Activated CD4-positive, alpha-beta T cell treated with anti-CD3 and anti-CD28 coated beads, Interleukin-2, amount 50 U/mL, for 16 hours (primary cell): ENCODE measurements at regions not wholly inside any gene's neighbourhood (a gene's known extent, or its start where the extent isn't known, plus 50 kb on each side); places are given as distances from the start of the nearest gene placed in this dataset.

Experiments used
- DNase-seq: peaks from one replicate; pipeline ENCODE4 v3.0.0-alpha.2; 2020

DNA sequence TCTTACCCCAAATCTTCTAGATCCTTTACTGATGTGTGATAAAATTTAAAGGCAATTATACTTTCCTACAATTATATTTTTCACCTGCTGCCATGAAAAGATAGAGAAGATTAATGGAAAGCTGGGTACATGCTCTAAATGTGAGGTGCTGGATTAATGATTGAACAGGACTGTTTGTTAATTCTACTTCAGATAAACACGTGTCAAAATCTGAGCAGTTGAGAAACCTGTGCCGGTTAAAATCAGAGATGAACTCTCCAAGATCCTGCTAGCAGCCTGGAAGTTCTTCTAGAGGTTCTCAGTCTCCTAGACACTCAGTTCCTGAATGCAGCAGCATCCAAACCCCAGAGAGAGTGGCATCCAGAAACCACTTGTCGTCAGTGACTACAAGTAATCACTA, 69.2 kb downstream of the INHBA start:
- DNase-seq = no peak

DNA sequence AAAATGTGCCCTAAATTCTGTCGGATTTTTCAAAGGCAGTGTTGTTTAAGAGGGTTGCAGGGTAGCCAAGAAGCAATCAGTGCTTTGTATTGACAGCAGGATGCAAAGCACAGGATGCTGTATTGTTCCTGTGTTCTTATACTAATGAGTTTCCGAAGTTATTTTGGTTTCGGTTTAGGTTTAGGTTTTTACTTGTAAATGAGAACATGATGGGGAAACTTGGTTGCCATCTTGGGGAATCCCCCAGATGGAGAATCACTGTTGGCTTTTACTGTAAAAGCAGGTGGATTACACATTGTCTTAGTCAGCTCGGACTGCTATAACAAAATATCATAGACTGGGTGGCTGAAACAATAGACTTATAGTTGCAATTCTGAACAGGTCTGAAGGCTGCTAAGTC, 72.1 kb downstream of the INHBA start:
- DNase-seq = peak; percentile 47

DNA sequence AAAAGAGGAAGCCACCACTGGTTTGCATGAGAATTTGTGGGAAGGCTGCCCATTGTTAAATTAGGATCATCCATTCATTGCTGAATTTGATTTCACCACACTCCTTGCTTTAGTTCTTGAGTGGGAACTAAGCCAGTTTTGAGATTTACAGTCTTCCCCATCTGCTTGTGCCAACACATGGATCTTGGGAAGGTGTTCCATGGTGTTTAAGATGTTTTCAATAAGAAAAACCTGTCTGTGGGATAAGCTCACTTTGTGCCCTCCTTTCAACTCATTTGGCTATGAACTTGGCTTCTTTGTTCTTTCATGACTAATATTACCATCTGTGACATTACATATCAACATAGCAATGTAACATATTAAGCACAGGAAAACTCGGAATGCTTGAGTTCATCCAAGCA, 73.2 kb downstream of the INHBA start:
- no peak for DNase-seq

DNA sequence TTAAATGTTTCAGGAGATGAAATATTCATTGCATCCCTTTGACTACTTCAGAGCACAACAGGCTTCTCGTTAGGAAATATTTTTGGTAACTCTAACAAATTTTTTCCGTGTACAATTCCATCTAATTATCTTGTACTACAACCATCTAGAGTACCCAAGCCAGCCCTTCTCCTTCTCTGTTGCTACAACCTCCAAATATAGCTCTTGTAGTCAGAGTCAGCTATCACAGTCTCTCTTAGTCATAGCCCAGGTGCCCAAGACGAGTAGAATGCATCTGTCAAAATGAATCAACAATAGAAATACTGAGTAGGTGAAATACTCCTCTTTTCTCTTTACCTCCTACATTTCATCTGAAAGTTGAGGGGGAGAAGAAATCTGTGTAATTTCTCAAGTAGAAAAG, 74.0 kb downstream of the INHBA start:
- peak; percentile 19 for DNase-seq

DNA sequence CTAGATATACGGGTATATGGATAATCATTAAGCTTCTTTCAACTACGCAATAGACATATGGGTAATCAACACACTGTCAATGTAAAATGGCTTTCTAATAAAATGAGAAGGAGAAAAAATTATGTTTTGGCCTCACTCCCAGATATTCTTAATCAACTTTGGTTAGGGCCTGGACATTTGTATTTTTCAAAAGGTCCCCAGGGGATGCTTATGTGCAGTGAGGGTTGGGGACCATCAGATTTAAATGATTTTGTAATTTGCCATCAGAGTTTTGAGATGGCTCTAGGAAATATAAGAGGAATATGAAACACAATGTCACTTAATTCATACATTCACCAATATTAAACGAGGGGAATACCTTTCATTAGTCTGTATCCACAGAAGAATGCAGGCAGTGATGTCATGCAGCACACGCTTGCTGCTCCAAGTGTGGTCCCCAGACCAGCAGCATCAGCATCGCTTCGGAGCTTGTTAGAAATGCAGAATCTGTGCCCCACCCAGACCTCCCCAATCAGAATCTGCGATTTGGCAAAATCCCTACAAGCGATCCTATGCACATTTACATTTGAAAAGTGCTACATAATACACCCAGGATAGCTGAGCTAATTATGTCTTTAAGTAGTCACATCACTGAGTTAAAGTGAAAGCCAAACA, 75.1 kb downstream of the INHBA start:
- no peak for DNase-seq

DNA sequence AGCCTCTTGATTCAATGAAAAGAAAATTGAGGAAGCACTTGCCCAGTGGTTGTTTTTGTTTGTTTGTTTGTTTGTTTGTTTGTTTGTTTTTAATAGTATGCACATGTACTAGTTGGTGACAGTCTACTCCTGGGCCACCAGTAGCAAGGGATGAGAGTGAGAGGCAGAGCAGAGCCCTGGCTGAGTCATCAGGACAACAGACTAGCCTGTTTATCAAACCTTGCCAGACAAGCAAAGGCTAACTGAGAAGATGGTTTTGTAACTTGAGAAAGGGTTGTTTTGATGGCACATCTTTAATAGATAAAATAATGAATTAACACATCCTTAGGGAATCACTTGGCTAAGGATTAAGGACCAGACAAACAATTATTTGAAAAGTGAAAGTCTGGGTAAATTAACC, 78.1 kb downstream of the INHBA start:
- DNase-seq = no peak

DNA sequence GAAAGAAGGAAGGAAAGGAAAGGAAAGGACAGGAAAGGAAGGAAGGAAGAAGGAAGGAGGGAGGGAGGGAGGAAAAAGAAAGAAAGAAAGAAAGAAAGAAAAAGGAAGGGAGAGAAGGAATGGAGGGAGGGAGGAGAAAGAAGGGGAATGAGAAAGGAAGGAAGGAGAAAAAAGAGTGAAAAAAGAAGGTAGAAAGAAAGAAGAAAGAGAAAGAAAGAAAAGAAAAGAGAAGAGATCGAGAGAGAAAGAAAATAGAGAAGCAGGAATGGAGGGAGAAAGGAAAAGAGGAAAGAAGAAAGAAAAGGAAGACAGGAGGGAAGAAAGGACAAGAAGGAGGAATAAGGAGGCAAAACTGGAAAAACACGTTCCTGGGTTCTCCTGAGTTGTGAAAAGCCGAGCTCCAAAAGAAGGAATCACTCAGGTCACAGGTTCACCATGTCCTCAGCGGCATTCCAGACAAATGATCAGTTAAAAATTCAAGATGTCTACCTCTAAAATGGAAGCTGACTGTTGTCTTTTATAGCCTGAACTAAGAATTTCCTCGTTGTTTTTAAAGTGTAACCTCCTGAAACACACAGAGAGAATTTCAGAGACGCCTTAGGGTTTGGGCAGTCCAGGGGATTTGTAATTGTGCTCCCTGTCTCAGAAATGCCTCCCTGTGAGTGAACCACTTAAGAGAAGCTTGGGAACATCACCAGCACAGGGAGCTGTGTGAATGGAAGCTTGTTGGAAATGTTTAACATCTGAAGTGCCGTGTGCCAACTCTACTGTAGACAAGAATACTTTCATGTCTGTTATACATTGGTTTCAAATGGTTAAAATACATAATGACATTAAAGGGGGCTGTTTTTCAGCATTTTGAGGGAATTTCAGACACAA, 80.7 kb downstream of the INHBA start:
- DNase-seq = no peak

DNA sequence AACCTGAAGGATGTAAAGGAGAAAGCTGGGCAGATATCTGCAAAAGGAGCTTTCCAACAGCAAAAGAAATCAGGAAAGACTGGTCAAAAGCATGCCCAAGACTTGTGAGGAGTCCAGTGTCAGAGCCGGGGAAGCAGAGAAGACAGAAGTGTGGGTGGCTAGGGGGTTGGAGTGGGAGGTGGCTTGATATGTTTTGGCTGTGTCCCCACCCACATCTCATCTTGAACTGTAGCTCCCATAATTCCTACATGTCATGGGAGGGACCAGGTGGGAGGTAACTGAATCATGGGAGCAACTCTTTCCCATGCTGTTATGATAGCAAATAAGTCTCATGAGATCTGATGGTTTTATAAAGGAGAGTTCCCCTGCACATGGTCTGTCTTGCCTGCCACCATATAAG, 84.9 kb downstream of the INHBA start:
- DNase-seq = no peak

DNA sequence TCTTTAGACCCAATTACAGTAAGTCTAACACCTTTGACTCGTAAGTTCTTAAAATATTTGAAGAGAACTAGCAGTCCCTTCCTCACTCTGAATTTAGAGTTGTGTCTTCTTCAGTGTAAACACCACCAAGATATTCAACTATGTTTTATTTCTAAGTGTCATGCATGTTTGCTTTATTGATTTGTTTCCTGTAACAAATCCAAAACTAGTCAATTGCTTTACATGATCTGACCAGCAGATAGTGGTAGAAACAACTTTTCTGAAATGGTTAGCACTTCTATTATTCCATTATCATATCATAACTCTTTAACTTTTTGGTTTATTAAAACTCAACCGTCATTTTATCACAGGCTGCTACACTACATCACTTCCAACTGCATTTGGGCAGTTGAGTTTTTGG, 90.1 kb downstream of the INHBA start:
- DNase-seq = no peak

DNA sequence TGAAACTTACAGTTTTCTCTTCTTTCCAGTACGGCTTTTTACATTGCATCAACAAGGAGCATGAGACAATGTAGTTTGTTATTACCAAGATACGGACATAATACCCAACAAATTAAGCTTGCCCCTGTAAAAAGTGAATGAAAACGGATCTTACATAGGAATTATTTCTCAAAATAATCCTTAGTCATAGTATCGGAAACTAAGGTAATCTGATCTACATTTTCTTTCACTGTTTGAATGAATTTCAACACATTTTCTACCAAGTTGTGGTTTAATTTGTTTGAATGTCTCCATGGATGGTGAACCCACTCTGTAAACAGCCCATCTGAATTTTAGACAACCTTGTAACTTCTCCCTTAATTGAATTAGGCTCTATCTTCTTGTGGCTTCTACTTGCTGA, 90.5 kb downstream of the INHBA start:
- no peak for DNase-seq

DNA sequence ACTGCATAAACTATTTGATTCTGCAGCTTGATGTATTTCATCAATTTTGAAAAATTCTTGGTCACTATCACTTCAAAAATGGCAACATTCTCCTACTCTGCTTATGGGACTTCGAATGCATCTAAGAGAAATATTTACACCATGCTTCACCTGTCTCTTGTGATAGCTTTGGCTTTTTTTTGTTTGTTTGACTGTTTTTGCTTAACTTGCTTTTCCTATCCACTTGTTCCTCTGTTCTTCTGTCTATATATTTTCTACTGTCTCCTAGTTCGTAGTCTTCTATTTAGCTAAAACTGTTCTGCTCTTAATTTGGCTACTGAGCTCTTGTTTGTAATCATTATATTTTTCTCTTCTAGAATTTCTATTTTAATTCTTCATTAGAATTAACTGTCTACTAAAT, 94.4 kb downstream of the INHBA start:
- DNase-seq = no peak

DNA sequence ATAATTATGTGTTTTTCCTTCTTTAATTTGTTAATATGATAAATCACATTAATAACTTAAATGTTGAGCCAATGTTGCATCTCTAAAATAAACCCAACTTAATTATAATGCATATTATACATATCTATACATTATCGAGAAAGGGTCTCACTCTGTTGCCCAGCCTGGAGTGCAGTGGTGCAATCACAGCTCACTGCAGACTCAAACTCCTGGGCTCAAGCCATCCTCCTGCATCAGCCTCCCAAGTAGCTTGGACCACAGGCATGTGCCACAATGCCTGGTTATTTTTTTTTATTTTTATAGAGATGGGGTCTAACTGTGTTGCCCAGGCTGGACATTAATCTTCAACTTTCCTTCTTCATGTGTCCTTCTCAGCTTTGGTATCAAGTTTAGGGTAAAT, 98.9 kb downstream of the INHBA start:
- no peak for DNase-seq

DNA sequence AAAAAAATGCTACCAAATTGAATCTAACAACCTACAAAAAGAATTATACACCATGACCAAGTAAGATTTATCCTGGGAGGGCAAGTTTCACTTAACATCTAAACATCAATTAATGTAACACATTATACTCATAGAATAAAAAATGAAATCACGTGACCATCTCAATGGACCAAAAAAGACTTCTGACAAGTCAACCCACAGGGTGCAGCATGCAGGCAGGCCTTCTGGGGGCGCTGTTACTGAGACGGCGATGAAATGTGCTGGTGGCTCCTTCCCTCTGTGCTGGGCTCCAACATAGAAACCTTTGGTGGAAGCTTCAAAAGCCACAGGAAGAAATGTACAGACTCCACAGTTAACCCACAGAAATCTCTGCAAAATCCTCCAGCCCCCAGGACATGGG, 103.1 kb downstream of the INHBA start:
- DNase-seq = no peak

DNA sequence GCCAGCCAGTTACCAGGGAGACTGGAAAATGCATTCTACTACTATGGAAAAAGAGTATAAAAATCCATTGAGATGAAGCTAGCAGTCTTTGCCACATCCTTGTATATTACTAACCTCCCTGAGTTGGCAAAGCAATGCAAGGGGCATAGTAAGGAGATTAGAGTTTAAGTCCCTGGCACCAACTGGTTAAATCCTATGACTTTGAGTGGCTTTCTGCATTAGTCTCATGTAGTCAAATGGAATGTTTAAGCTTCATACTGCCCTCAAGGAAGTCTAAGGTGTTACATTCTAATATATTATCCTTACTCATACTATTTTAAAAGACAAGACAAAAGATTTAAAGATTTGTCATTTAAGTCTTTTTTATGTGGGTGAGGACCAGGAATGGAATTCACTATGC, 110.1 kb downstream of the INHBA start:
- no peak for DNase-seq

DNA sequence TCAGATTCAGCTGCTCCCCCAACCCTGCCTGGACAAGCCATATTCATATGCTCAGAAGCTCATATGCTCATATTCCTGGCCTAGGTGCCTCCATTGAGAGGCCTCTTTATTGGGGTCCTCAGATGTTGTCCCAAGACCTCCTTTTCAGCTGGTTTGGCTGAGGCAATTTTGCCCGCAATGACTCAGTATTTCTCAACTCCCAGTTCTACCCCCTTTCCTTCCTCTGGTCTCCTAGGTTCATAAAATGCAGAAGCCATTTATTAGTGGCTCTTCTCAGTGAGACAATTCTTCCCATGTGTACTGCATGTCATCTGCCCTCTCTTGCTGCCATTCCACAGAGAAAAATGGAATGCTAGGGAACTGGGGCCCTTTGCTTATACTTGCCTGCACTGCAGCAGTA, 110.7 kb downstream of the INHBA start:
- no peak for DNase-seq

DNA sequence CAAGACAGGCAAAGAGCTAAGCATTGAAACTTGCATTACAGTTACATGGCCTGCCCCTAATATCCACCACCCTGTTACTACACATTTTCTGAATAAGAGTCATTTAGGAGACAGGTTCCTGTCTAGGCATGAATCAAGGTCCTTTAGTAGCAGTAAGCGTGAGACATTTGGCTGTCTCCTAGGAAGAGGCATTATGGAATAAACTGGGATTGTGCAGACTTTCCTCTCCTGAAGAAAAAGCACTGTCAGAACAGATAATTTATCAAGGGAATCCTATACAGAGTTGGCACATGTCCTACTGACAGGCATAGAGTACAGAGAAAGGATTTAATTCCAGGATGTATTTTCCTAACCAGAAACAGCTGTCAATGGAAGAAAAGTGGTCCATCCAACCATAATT, 111.9 kb downstream of the INHBA start:
- no peak for DNase-seq

DNA sequence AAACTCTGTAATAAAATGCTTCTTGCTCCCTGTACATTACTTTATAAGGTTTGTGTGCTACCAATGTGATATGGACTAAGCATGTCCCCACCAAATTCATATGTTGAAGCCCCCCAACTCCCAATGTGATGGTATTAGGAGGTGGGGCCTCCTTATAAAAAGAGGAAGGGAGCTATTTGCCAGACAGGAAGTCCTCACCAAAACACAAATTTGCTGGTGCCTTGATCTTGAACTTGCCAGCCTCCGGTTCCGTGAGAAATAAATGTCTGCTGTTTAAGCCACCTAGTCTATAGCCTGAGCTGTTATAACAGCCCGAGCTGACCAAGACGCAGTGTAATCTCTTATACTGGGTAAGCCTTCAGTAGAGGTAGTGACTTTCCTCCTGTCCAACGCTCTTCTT, 114.5 kb downstream of the INHBA start:
- no peak for DNase-seq

DNA sequence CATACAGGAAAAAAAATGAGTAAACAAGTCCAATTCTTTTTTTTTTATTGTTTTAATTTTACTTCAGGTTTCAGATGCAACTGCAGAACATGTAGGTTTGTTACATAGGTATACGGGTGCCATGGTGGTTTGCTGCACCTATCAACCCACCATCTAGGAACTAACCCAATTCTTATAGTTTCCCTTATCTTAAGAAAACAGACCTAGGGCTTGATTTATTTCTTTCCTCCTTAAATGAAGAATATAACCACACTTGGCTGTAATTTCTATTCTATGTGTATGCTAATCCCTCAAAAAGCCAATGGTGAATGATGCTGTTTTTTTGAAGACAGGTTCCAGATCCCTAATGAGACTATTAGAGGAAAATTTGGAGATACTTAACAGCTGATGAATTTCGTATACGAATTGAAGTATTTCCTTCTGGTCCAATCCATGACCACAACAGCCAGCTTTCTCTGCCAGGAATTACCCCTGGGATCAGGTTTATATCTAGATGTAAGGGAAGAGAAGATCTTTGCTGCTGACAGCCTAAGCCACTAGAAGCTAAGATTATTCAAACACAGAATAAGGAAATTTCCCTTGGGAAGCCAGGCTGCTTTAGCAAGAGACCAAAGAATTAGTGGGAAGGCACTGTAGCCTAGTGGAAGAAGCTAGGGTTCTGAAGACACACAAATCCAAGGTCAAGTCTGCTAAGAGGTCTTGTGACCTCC, 115.8 kb downstream of the INHBA start:
- DNase-seq = no peak

DNA sequence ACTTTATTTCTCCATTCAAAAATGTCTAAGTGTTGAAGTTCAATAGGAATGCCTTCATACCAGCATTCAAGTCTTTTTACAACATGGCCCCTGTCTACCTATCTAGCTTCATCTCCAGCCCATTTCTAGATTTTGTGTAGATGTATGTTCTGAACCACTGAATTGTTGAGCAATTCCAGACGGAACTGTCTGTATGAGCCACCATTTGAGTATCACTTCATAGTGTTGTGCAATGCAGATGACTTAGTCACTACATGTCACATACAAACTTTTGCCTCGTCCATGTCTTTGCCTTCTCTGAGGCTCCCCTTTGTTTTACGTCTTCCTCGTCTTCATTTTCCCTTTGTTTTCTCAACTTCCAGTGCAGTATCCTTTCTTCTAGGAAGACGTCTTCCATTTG, 118.1 kb downstream of the INHBA start:
- no peak for DNase-seq

DNA sequence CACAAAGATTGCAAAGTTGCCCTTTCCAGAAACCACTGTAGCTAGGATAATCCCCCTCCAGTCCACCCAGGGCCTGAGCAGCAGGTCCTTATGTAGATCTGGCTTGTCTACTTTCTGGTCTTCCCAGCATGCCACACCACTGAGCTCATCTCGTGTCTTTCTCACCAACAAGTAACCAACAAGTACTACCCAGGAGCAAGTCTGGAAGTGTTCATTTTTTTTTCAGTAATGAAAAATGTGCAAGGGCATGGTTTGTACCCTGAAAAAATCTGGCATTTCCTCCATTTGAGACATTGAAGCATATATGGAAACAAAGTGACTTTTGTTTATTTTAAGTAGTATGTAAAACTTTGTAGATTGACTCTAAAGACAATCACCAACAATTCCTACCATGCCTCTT, 120.8 kb downstream of the INHBA start:
- no peak for DNase-seq

DNA sequence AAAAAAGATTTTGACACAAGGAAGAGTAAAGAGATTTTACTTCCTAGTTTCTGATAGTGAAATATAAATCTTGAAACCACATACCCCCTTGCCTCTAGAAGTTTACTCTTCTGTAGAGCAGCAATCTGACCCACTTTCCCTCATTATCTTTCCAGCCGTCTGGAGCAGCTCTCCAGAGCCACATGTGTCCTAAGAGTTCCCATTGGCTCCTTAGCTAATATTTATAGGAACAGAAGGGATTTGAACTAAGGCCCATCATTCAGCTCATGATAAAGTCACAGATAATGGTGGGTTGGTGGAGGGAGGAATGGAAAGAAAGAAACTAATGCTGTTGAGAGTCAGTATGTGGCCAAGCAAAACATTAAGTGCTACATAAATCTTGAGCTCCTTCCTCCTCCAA, 121.8 kb downstream of the INHBA start:
- no peak for DNase-seq

DNA sequence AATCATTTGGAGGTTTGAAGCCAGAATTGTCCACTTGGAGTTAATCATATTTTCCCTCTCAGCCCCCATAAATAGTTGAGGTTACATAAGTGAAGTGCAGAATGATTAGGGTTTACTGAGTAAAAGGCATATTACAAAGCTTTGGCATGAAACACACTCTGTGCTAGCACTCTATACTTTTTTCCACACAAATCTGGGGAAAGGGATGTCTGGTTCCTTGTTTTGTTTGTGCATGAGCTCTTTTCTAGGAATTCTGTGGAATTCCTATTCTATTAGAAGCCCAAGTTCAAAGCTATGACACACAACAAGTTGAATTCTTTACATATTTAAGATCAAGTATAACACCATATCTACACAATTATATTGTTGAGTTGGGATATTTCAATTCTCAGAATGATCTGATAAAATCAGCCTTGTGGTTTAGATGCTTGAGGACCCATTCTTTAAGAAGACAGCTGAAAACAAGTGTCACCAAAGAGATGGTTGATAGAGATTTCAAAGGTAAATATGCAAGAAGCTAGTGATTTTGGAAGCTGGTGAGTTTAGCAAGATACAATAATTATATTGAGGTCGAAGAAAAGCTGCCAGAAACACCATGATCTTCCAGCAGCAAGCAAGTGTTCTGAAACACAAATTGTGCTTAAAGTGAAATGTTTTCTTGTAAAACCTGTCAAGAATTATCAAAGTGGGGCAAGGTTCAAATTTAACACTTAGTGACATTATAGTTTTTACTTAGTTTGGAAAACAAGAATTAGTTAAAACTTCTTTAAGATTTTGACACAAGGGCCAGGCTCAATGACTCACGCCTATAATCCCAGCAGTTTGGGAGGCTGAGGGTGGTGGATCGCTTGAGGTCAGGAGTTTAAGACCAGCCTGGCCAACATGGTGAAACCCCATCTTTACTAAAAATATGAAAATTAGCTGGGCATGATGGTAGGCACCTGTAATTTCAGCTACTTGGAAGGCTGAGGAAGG, 122.6 kb downstream of the INHBA start:
- no peak for DNase-seq

DNA sequence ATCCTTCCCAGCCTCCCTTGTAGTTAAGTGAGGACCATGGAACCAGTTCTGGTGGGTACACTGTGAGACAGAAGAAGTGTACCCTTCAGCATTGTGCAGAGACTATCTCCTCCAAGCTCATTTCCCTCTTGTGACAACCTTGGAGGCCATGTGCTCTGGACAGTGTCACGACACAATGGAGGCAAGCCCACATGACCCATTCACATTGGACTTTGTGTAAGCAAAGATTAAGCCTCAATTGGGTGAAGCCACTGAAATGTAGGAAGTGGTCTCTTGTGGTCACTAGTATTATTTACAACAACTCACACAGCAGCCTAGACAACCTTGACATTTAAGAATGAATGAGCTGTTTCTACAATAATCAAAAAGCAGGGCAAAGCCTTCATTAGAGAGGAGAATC, 124.2 kb downstream of the INHBA start:
- DNase-seq = no peak
